ENCODE measurements at regions not wholly inside any gene's neighbourhood (a gene's known extent, or its start where the extent isn't known, plus 50 kb on each side); places are given as distances from the start of the nearest gene placed in this dataset.

DNA sequence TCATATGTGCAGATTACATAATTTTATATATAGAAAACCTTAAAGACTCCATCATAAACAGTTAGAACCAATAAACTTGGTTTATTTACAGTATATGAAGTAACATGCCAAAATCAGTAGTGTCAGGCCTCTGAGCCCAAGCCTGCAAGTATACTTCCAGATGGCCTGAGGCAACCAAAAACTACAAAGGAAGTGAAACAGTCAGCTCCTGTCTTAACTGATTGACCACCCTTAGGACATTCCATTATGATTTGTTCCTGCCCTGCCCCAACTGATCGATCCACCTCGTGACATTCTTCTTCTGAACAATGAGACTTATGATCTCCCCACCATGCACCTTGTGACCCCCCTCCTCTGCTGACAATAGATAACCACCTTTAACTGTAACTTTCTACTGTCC is 630.3 kb downstream of the AMY1C start:
- Histone ChIP-seq H3K27me3 (no peaks in the 10 kb centered on the region), H3K36me3 (ENCODE audit: low read depth, missing control alignments) (no peaks in the 10 kb centered on the region), H3K4me1 (no peaks in the 10 kb centered on the region), H3K9me3 (no peaks in the 10 kb centered on the region), H3K4me3 (no peak overlapping the region), H3K27ac (no peak overlapping the region)
- intact Hi-C loops (cut with DNase I; ENCODE audit: low total_unique reads), result no loop called here
- no peak for DNase-seq
- TF ChIP-seq POLR2A (IDR thresholded peaks at IDR 0.05), result no peak
- TF ChIP-seq, protein P1, sequence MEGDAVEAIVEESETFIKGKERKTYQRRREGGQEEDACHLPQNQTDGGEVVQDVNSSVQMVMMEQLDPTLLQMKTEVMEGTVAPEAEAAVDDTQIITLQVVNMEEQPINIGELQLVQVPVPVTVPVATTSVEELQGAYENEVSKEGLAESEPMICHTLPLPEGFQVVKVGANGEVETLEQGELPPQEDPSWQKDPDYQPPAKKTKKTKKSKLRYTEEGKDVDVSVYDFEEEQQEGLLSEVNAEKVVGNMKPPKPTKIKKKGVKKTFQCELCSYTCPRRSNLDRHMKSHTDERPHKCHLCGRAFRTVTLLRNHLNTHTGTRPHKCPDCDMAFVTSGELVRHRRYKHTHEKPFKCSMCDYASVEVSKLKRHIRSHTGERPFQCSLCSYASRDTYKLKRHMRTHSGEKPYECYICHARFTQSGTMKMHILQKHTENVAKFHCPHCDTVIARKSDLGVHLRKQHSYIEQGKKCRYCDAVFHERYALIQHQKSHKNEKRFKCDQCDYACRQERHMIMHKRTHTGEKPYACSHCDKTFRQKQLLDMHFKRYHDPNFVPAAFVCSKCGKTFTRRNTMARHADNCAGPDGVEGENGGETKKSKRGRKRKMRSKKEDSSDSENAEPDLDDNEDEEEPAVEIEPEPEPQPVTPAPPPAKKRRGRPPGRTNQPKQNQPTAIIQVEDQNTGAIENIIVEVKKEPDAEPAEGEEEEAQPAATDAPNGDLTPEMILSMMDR (IDR thresholded peaks at IDR 0.05), result no peak
- 82 to 90% methylated on average over 2 of the region's 2 CpGs for WGBS, 2 donors

DNA sequence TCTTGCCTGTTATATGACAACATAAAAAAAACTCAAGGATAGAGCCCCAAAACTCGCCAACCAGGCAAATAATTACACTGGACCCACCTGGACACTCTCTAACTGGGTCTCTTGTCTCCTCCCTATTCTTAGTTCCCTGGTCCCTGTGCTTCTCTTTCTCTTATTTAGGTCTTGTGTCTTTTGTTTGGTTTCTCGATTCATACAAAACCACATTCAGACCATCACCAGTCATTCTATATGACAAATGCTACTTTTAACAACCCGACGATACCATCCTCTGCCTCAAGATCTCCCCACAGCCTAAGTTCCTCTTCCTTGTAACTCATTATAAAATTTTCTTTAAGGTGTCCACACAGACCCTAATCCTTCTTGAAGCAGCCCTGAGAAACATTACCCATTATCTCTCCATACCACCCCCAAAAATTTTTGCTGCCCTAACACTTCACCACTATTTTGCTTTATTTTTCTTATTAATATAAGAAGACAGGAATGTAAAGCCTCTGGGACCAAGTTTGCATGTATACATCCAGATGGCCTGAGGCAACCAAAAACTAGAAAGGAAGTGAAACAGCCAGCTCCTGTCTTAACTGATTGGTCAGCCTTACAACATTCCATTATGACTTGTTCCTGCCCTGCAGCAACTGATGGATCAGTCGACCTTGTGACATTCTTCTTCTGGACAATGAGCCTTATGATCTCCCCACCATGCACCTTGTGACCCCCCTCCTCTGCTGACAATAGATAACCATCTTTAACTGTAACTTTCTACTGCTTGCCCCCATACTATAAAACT is 638.2 kb downstream of the AMY1C start:
- Histone ChIP-seq H3K36me3 (ENCODE audit: low read depth, missing control alignments) (no peaks in the 10 kb centered on the region), H3K27me3 (no peaks in the 10 kb centered on the region), H3K9me3 (no peaks in the 10 kb centered on the region), H3K4me3 (no peak overlapping the region), H3K27ac (no peak overlapping the region), H3K4me1 (no peaks in the 10 kb centered on the region)
- TF ChIP-seq, protein P1 (IDR thresholded peaks at IDR 0.05), result no peak
- no peak for TF ChIP-seq POLR2A (IDR thresholded peaks at IDR 0.05)
- DNase-seq, result no peak
- WGBS, 2 donors, result 82 to 84% methylated on average over 5 of the region's 5 CpGs
- intact Hi-C loops (cut with DNase I; ENCODE audit: low total_unique reads), result no loop called here

DNA sequence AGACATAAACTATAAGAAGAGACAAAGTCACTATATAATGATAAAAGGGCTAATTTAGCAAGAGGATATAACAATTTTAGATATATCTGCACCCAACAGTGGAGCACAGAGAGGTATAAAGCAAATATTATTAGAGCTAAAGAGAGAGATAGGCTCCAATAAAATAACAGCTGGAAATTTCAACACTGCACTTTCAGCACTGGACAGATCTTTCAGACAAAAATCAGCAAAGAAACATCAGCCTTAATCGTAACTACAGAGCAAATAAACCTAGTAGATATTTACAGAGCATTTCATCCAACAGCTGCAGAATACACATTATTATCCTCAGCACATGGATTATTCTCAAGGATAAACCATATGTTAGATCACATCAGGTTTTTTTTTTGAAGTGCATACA is 642.9 kb downstream of the AMY1C start:
- no peak overlapping the region for H3K27ac ChIP-seq
- no peaks in the 10 kb centered on the region for H3K4me1 ChIP-seq
- DNase-seq, result no peak
- 59 to 70% methylated on average over 1 of the region's 1 CpG for WGBS, 2 donors
- H3K9me3 ChIP-seq, result no peaks in the 10 kb centered on the region
- no peak for TF ChIP-seq POLR2A (IDR thresholded peaks at IDR 0.05)
- TF ChIP-seq, protein P1 (IDR thresholded peaks at IDR 0.05), result no peak
- intact Hi-C loops (cut with DNase I; ENCODE audit: low total_unique reads), result no loop called here
- no peak overlapping the region for H3K4me3 ChIP-seq
- no peaks in the 10 kb centered on the region for H3K36me3 ChIP-seq (ENCODE audit: low read depth, missing control alignments)
- H3K27me3 ChIP-seq, result no peaks in the 10 kb centered on the region

DNA sequence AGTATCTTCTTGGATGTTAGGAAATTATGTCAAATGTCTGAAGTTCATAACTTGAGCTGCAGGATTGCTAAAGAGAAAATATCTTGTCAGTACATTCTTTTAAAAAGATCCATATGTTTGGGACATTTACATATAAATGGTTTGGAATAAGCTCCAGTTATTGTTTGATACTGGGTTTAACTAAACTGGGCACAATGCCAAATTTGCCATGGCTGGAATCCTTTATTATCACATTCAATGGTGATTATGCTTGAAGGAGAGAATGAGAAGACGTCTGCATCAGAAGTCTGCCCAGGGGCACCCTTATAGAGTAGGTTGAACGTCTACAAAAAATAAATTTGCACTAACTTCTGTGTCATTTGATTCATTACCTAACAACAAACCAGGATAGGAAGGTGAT is 652.5 kb downstream of the AMY1C start:
- no peak overlapping the region for H3K4me3 ChIP-seq
- H3K27me3 ChIP-seq, result no peaks in the 10 kb centered on the region
- H3K36me3 ChIP-seq (ENCODE audit: low read depth, missing control alignments), result no peaks in the 10 kb centered on the region
- H3K9me3 ChIP-seq, result no peaks in the 10 kb centered on the region
- no peaks in the 10 kb centered on the region for H3K4me1 ChIP-seq
- intact Hi-C loops (cut with DNase I; ENCODE audit: low total_unique reads), result no loop called here
- 43 to 47% methylated on average over 2 of the region's 2 CpGs for WGBS, 2 donors
- DNase-seq, result no peak
- no peak overlapping the region for H3K27ac ChIP-seq
- TF ChIP-seq, protein P1 (IDR thresholded peaks at IDR 0.05), result no peak
- TF ChIP-seq POLR2A (IDR thresholded peaks at IDR 0.05), result no peak

DNA sequence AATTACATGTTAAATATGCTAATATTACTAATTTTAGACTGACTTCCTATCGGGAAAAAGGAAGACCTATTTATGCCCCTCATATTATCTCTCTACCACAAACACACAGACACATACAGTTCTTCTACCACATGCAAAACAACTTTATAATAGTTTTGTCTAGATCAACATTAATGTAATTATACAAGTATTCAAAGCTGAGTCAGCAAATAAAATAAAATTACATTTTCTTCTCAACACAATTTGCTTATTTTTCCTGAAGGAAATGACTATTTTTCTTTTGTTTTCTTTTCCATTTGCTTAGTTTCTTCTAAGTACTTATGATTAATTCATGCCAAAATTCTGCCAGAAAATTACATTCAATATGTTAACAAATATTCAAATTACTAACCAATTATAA is 654.2 kb downstream of the AMY1C start:
- no peaks in the 10 kb centered on the region for H3K4me1 ChIP-seq
- no peaks in the 10 kb centered on the region for H3K27me3 ChIP-seq
- H3K36me3 ChIP-seq (ENCODE audit: low read depth, missing control alignments), result no peaks in the 10 kb centered on the region
- TF ChIP-seq POLR2A (IDR thresholded peaks at IDR 0.05), result no peak
- TF ChIP-seq, protein P1 (IDR thresholded peaks at IDR 0.05), result no peak
- WGBS, 2 donors, result 43 to 47% methylated on average over 1 of the region's 1 CpG
- H3K4me3 ChIP-seq, result no peak overlapping the region
- intact Hi-C loops (cut with DNase I; ENCODE audit: low total_unique reads), result no loop called here
- no peak overlapping the region for H3K27ac ChIP-seq
- no peak for DNase-seq
- no peaks in the 10 kb centered on the region for H3K9me3 ChIP-seq

Measured in testis (tissue), 2 donors.